22Rv1 (cell line): ENCODE measurements at regions not wholly inside any gene's neighbourhood (a gene's known extent, or its start where the extent isn't known, plus 50 kb on each side); places are given as distances from the start of the nearest gene placed in this dataset.

Source experiments
- ZFX ChIP-seq: fragments of 450-650 bp; IDR thresholded peaks from 2 replicates; pipeline ENCODE4 v1.6.1; 2017; ENCODE audit warnings: antibody characterized with exemption, borderline replicate concordance
- TF ChIP-seq, protein P1 (sequence below): fragments of 450-650 bp; IDR thresholded peaks from 2 replicates; pipeline ENCODE4 v1.5.1; 2017; ENCODE audit warnings: mild to moderate bottlenecking

DNA sequence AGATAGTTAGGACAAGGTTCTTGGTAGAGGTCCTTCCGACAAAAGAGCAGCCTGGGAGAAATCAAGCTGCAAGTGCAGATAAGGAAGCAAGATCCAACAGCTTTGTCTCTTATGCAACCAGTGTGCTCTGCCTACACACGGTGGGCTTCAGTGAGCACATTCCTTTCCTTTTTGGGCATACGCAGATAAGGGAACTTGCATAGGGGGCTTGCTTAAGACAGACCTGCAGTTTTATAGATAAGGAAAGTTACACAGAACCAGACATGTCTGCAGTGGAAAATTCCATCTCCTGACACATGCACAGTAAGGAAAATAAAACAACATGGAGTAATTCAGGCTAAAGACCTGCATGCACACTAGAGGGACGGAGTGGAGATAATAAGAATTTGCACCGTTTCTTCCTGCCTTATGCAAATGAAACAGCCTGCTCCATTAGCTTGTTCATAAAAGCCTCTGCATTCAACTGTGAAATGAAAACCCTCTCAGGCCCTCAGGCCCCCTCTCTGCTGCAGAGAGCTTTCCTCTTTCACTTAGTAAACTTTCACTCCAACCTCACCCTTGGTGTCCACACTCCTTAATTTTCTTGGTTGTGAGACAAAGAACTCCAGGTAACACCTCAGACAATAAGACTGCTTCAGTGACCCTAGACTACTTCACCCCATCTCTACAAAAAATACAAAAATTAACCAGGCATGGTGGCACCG is 97.5 kb upstream of the MYLIP start:
- TF ChIP-seq, protein P1, sequence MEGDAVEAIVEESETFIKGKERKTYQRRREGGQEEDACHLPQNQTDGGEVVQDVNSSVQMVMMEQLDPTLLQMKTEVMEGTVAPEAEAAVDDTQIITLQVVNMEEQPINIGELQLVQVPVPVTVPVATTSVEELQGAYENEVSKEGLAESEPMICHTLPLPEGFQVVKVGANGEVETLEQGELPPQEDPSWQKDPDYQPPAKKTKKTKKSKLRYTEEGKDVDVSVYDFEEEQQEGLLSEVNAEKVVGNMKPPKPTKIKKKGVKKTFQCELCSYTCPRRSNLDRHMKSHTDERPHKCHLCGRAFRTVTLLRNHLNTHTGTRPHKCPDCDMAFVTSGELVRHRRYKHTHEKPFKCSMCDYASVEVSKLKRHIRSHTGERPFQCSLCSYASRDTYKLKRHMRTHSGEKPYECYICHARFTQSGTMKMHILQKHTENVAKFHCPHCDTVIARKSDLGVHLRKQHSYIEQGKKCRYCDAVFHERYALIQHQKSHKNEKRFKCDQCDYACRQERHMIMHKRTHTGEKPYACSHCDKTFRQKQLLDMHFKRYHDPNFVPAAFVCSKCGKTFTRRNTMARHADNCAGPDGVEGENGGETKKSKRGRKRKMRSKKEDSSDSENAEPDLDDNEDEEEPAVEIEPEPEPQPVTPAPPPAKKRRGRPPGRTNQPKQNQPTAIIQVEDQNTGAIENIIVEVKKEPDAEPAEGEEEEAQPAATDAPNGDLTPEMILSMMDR, result no peak
- TF ChIP-seq ZFX, result no peak
